CD4-positive, alpha-beta T cell treated with Interleukin-12 subunit alpha and Interleukin-12 subunit beta, for 1 hour (primary cell): ENCODE measurements at regions not wholly inside any gene's neighbourhood (a gene's known extent, or its start where the extent isn't known, plus 50 kb on each side); places are given as distances from the start of the nearest gene placed in this dataset.
"Not testable (repeated sequence)": the region's sequence is repeated elsewhere in the genome, so short reads cannot be mapped to it uniquely, and the experiment has no call there.

ENCODE experiments used
- DNase-seq: peaks from one replicate; pipeline ENCODE4 v3.0.0-alpha.2; 2020

DNA sequence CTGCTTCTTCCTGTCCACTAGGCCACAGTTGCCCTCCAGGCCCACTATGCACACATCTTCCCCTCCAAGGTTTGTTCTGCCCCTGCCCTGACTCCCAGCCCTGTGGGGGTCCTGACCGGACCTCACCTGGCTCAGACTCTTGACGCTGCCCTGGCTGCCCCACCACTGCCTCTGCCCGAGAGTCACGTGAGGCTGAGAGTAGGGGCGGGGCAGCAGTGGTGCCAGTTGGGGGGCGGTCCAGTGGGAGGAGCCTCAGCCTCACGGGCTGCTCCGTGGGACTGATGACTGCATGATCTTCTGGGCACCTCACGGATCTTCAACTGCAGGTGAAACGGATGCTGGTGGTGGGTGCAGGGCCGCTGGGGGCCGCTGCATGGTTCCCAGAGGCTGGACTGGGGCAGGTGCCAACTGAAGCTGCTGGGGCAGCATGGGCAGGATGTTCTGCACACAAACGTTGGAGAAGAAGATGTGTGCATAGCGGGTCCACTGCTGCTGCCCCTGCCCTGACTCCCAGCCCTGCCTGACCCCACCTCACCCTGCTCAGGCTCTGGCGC lies 77.6 kb downstream of the HHIPL2 start:
- not testable (repeated sequence) for DNase-seq

DNA sequence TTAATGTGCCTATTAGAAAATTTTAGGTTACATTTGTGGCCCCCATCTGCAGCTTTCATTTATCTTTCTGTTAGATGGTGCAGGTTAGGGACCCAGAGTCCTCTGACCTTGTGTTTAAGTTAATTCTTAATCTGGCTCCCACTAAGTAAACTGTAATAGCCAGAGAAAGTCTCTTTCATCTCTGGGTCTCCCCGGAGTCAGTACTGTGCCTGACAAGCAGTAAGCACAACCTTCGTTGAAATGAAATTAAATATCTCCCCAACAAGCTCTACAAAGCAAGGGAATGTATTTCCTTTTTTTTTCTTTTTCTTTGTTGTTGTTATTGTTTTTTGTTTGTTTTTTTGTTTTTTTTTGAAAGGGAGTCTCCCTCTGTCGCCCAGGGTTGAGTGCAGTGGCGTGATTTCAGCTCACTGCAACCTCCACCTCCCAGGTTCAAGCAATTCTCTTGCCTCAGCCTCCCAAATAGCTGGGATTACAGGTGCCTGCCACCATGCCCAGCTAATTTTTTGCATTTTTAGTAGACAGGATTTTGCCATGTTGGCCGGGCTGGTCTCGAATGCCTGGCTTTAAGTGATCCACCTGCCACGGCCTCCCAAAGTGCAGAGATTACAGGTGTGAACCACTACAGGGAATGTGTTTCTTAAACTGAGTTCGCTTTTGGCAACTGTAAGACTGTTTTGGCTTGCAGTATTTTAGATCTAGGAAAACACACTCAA lies 81.6 kb downstream of the HHIPL2 start:
- DNase-seq: no peak

DNA sequence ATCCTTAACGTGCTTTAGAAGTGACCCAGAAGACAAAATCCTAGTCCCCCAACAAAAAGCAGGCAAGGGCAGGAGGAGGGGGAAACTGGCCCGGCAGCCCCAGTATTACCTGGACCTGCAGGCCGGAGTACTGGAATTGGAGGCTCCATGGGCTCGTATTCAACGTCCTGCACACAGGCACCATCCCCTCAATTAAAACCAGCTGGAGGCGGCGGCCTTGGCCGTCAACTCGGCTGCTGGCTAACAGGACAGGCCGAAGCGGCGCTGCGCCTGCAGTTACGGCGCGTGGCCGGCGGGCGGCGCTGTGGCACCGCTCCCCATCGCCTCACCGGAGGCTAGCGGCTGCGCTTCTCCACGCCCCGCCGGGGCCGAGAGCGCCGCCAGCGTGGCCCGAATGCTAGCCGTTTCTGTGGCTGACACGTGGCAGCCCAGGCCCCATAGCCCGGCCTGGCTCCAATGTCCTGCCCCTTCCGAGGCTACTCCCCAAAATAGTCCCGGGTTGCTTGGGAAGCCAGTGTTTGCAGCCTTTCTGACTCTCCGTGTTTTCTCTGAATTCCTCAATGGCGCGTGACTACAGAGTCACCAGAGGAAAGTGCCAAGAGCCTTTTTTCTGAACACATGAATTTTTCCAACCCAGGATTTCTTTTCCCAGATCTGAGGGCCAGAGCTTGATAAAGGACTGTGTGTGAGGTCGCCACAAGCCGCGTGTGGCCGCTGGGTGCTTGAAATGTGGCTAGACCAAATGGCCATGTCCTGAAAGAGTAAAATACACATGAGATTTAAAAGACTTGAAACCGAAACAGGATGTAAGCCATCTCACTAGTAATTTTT lies 82.5 kb downstream of the HHIPL2 start:
- peak; percentile 84 for DNase-seq

DNA sequence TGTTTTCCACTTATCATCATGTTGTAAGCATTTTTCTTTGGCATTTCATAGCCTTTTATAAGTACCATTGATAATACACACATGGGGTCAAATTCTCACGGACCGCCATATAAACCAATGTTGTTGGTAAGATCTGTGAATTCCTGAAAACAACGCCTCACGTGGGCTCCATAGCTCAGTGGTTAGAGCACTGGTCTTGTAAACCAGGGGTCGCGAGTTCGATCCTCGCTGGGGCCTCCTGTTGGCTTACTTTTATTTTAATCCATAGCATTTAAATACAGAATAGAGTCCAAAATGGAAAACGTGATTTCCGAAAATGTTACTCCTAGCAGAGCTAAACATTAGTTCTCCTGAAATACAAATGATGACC lies 83.1 kb downstream of the HHIPL2 start:
- DNase-seq: peak; percentile 78

DNA sequence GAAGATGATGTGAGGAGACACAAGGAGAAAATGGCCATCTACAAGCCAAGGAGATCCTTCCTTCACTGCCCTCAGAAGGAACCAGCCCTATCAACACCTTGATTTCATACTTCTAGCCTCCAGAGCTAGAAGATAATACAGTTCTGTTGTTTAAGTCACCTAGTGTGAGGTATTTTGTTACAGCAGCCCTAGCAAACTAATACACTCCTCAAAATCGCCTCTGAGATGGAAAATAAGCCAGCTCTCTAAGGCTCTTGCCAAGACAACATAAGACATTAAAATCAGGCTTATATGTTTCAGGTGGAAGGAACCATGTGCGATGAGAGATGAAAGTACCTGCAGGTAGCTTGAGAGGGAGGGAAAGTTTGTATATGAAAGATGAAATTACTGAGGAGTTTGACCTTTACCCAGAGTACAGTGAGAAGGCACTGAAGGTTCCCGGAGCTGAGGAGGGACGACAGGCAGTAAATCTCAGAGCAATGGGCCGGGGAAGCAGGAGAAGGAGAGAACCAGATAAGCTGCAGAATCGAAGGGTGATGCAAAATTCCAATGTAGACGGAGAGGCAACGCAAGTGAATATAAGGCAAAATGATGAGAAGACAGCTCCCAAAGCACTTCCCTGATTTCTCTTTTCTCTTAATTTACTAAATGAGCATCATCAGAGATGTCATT lies 84.7 kb downstream of the HHIPL2 start:
- no peak for DNase-seq

DNA sequence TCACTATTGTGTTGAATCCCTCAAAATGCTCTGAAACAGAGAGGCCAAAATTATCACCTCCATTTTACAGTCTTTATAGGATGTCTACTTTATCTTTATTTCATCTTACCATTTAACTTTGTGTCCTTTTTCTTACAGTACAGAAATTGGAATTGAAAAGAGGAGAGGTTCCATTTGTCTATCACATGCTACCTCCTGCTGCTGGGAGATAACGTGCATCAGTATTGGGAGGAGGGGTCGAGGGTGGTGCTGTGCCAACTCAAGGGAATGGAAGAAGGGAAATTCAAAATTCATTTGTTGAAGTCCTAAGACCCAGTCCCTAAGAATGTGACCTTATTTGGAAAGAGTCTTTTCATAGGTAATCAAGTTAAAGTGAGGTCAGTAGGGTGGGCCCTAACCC lies 85.3 kb downstream of the HHIPL2 start:
- DNase-seq: no peak

DNA sequence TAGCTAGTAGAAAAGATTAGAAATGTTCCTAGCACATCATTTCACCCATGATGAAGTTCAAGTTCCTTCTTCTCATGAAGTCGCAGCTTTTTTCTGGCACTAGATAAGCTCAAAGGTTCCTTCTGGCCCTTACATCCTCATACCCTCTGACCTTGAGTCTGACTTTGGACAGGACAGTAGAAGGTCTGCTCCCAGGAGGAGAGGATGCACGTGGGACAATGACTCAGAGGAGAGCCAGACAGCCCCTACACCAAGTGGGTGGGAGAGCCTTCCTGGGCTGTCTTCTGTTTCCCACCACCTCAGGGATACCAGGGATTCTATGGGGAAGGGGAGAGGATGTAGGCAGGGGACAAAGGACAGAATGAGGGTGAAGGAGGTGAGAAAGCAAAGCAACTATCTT lies 86.0 kb downstream of the HHIPL2 start:
- no peak for DNase-seq

DNA sequence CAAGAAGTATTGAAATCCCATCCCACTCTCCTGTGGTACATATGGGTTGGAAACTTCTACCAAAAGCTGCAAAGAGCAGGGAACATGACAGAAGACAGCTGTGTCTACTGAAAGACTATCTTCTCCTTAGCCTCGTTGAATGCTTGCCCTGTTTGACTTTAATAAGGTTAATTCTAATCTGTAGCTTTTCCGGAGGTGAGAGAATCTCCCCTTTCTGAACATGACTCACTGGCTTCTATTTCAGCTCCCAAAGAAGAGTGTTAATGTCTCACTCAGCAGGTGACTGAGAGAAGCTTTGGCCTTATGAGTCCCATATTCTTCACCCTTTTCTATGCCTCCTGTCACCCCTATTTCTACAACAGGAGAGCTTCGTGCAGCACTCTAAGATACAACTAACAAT lies 88.3 kb downstream of the HHIPL2 start:
- DNase-seq: no peak

DNA sequence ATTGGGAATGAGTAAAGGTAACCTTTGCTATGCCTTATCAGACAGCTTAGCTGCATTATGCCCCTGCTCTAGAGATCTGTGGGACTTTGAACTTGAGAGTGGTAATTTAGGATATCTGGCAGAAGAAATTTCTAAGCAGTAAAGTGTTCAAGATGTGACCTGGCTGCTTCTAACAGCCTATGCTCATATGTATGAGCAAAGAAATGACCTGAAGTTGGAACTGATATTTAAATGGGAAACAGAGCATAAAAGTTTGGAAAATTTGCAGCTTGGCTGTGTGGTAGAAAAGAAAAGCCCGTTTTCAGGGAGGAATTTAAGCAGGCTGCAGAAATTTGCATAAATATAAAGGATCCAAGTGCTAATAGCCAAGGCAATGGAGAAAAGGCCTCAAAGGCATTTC lies 90.4 kb downstream of the HHIPL2 start:
- DNase-seq: no peak

DNA sequence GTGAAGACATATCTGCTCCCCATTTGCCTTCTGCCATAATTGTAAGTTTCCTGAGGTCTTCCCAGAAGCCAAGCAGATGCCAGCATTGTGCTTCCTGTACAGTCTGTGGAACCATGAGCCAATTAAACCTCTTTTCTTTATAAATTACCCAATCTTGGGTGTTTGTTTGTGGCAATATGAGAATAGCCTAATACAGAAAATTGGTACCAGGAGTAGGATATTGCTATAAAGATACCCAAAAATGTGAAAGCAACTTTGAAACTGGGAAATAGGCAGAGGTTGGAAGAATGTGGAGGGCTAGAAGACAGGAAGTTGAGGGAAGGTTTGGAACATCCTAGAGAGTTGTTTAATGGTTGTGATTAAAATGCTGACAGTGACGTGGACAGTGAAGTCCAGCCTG lies 90.8 kb downstream of the HHIPL2 start:
- DNase-seq: no peak

DNA sequence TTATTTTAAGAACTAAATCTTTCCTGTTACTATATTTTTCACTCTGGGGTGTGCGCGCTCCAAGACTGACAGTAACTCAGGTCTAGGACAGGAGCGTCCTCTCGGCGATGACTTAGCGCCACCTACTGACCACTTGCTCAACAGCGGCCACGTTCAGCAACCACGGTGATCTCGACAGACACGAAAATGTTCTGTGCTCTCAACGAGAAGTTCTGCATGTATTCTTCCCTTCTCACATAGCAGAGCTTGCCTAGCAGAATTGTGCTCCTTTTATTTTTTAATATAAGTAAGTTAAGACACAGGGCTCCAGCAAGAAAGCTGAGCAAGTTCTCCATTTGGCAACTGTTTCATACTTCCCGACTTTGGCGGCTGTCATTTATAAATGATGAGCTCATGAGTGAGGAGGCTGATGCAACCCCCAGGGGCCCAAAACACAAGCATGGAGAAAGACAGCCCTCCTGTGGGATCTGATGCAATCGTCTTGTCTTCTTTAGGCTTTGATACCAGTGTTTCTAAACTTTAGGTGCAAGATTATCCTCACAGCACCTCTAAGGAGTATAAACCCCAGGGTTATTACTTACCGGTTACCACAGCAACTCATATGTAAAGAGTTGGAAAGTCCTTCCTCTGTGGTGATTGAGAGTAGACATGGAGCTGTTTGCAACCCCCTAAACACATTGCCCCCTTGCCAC lies 92.6 kb downstream of the HHIPL2 start:
- DNase-seq: peak; percentile 84

DNA sequence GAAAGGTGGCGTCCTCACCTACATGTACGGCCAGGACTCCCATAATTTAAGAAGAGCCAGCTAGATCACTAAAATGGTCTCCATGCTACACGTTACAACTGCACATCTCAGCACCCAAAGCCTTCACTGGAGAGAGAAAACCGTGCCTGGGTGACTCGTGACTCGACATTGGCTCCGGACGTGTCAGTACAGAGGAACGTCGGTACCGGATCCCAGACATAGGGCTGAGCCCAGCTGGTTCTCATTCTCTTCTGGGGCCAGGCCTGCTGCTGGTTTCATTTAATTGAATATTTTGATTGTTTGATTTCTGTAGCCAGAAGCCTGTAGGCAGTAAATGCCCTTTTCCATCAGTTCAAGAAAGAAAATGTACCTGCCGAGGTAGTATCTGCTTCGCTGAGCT lies 93.1 kb downstream of the HHIPL2 start:
- no peak for DNase-seq

DNA sequence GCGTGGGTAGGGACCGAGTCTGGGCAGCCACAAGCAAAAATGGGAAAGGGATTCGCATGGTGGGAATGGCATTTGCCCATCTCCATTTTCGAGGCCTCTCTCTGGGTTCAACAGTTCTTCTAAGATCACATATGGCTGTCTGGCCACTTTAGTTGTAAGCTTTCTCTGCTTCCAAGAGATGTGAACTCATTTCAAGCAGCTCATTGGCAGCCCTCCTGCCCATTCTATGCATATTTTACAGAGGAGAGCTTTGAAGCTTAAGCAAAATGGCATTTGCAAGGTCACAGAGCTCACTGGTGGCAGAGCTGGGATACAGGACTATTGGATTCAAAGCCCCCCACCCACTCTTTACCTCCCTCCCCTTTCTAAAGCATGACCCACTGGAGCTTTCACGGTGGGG lies 93.7 kb downstream of the HHIPL2 start:
- no peak for DNase-seq

DNA sequence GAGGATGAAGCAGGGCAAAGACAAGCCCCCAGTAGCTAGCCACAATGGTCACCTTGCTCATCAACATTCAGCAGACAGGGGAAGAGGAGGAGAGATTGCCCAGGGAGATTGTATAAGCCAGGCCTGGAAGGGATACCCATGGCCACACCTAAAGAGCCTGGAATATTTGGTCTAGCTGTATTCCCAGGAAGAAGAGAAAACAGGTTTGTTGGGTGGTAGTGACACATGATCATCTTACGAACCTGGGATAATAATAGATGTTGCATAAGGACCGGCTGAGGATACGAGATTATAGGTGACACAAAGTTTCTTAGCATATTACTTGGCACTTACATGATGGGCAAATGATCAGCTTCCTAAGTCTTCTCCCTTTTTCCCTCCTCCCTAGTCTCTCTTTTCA lies 95.9 kb downstream of the HHIPL2 start:
- DNase-seq: no peak

DNA sequence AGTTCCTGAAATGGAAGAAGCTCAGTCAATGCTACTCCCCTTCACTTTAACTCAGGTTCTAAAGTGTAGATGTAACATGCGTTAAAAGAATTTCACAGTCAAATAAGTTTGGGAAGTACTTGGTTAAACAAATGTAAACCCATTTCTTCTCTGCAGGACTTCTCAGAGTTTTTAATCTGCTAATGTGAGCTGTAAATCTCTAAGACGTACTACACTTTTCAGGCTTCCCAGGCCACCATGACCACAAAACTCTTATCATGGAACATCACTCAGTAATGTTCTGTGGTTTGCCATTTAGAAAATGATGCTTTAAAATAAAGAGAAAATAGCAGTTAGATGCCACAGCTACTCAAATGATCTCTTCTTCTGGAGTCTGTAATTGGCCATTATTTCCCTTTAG lies 104.3 kb downstream of the HHIPL2 start:
- DNase-seq: no peak

DNA sequence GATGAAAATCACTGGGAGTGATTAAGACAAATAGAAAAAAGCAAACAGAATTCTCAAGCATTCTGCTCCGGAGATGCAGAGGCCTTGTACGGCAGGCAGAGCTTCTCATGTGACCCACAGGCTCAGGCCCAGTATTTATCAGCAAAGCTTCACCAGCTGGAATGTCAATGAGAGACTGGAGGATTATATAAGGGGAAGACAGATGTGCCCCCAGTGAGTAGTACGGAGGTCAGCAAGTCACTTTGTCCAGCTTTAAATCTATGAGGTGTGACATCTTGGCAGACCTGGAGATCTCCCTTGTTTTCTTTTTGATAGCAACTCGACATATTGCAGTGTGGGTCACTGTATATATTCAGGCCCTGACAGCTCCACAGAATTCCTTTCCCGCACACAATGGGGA lies 106.8 kb downstream of the HHIPL2 start:
- DNase-seq: no peak

DNA sequence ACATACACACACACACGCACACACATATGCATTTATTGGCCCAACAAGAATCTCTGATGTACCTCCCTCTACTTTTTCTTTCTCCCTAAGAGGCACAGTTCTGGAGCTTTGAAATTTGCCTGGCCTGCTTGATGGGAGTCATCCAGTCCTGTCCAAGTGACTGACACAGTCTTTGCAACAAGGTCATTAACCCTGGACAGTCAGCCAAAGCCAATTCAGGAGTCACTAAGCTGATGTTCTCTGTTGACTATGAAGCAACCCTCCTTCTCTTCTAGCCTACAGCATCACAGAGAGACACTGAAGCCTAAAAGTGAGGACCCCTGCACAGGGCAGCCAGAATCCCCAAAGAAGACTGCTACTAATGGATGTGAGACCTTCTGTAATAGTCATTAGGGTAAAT lies 123.1 kb downstream of the HHIPL2 start:
- DNase-seq: no peak

DNA sequence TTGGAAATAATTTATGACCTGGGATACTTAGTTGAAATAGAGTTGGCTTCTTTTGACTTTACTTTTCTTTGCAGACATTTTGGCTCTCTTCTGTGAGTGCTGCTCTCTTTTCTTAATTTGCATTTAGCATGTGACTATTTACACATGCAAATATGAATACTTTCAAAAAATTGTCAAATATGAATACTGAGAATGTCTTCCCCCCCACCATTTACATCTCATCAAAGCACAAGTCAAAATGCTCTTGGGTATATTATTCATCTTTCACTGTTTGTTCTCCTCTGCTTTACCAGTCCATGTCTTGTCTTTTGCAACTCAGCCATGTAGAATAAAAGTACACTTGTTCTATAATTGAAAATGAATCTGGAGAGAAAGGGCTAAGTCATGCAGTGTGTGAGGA lies 126.5 kb downstream of the HHIPL2 start:
- no peak for DNase-seq

DNA sequence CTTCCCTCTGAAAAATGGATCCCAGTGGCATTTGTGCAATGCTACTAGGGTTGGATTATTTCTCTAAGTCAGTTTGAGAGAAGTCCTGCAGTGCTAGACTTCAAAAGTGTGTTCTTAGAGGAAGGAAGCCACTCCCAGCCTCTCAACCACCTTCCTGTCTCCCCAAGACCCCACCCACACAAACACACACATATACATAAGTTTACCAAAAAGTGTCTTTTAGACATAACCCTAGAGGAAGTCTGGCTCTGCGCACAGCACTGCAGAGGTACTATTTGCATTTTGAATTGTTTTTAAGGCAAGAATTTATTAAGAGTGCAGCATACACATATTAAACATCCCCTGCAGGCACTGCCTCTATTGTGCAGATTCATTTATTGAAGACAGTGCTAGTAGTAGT lies 127.3 kb downstream of the HHIPL2 start:
- DNase-seq: peak; percentile 59

DNA sequence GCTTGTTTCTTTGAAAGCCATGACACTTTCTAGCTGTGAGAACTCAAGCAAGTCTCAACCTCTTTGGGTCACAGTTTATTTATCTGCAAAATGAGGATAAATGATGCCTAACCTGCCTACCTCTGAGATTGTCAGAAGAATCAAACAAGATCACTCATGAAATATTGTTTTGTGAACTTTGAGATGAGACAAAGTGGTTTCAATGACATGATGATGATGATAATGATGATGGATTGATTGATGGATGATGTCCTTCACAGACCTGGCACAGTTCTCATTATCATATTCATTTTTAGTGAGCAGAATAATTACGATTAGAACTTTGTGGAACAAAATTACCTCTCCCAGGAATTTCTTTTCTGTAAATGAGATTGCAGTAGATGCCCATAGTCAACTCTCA lies 129.2 kb downstream of the HHIPL2 start:
- no peak for DNase-seq

DNA sequence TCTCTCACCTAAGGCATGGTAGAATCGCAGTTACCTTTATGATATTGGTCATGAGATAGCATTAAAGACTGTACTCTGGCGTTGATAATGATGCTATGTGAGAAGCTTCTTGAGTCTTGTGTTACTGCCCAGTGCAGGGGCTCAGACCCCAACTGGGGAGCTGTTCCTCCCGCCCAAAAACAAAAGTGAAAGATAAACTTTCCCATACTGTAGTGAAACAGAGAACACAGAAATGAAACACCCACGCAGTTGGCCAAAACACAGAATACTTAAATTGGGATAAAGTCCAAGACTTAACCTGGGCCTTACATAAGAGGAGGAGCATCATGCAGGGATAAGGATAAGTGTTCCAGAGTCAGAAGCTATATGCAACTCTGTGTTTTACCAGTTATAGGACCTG lies 130.6 kb downstream of the HHIPL2 start:
- DNase-seq: no peak

DNA sequence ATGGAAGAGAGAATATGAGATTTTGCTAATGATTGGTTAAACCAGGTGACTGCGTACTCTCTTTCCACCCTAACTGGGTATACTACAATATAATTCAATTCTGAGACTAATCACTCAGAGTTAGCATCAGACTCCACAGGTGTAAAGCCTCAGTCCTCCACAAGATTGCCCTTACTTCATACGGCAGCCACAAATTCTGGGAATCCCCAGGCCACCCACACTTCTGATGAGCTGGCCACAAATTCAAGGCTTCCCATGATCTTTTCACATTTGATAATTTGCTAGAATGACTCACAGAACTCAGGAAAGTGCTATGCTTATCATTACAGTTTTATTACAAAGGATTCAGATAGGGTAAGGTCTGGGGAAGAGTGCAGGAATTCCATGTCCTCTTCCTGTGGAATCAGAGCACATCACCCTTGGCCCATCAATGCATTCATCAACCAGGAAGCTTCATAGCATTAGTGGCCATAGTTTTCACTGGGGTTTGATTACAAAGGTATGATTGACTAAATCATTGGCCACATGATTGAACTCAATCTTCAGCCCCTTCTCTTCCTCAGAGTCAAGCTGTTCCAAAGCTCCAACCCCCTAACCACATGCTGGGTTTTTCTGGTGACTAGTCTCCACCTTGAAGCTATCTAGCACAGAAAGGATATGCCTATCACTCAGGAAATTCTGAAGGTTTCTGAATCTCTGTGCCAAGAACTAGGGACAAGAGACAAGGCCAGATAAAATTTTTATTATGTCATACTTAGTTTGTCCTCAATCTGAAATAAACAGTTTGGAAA lies 131.7 kb downstream of the HHIPL2 start:
- no peak for DNase-seq
